KG1 (cell line): ENCODE measurements at regions not wholly inside any gene's neighbourhood (a gene's known extent, or its start where the extent isn't known, plus 50 kb on each side); places are given as distances from the start of the nearest gene placed in this dataset.
"Not testable (repeated sequence)": the region's sequence is repeated elsewhere in the genome, so short reads cannot be mapped to it uniquely, and the experiment has no call there.

Experiments used
- DNase-seq: peaks from one replicate; lab custom pipeline; 2025; lab: John Stamatoyannopoulos, UW

- DNase-seq = no peak
These were observed 105.1 kb upstream of the SIX2 start for GRCh38 chr2:45114221-45114955.

DNA sequence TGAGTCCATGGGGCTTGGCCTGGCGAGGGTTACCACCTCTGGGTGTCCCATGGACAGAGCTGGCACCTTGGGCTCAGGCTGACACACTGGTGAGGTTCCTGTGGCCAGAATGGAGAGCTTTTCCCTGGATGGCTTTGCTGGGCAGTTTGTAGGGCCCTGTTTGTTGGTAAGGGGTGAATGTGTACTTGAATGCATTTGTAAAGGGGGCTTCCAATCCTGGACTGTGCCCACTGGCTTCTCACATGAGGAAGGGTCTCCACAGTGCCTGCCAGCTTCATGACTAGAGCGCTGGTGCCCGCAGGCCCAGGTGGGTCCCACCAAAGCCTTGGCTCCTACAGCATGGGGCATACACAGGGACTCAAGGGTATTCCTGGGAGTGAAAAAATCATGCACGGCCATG lies 103.5 kb upstream of the SIX2 start:
- DNase-seq = no peak

GRCh38 chr2:45105050-45105582 lies 95.9 kb upstream of the SIX2 start:
- DNase-seq = no peak

GRCh38 chr2:45104429-45104828 lies 95.2 kb upstream of the SIX2 start:
- DNase-seq = no peak

GRCh38 chr2:45103351-45104345 lies 94.4 kb upstream of the SIX2 start:
- no peak for DNase-seq

GRCh38 chr2:45102579-45103117 lies 93.4 kb upstream of the SIX2 start:
- DNase-seq = no peak

GRCh38 chr2:45102141-45102540 lies 92.9 kb upstream of the SIX2 start:
- no peak for DNase-seq

- no peak for DNase-seq
These were observed 87.7 kb upstream of the SIX2 start for GRCh38 chr2:45096996-45097395.

- DNase-seq = not testable (repeated sequence)
These were observed 86.8 kb upstream of the SIX2 start for GRCh38 chr2:45096038-45096437.

GRCh38 chr2:45093663-45094062 lies 84.4 kb upstream of the SIX2 start:
- no peak for DNase-seq

DNA sequence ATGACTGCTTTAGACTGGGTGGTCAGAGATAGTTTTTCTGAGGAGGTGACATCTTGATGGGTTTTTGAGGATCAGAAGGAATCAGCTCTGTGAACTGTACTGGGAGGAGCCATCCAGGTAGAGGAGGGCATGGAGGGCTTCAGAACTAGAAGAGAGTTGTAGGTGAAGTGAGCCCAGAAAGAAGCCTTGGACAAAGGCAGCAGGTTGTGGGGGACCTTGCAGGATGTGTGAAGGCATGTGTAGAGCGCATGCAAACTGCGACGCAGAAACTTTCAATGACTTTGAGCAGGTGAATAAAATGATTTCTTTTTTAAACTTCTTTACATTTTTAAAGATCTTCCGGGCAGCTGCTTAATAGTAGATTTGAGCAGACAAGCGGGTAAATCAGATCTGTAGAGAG lies 83.9 kb upstream of the SIX2 start:
- DNase-seq = no peak

- DNase-seq = no peak
These were observed 80.5 kb upstream of the SIX2 start for GRCh38 chr2:45089554-45090261.

GRCh38 chr2:45085487-45085886 lies 76.2 kb upstream of the SIX2 start:
- DNase-seq = no peak

- no peak for DNase-seq
These were observed 75.2 kb upstream of the SIX2 start for GRCh38 chr2:45084361-45085020.

DNA sequence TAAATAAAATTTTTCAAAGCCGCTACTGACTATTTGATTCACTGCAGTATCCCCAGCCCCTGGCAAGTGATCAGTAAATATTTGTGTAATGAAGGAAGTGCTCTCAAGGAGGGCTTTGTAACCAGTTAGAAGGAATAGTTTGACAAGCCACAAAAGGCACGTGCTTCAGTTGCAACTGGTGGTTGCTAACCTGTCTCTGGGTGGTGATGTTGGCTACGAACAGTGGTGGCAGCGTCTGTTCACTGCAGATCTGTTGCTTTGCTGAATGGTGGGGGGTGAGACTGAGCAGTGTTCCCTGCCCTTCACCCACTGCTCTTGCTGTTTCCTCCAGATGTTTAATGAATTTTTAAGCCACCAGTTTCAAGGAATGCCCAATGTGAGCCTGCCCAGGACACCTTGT lies 73.9 kb upstream of the SIX2 start:
- DNase-seq = no peak

- DNase-seq = no peak
These were observed 65.5 kb upstream of the SIX2 start for GRCh38 chr2:45074713-45075112.

DNA sequence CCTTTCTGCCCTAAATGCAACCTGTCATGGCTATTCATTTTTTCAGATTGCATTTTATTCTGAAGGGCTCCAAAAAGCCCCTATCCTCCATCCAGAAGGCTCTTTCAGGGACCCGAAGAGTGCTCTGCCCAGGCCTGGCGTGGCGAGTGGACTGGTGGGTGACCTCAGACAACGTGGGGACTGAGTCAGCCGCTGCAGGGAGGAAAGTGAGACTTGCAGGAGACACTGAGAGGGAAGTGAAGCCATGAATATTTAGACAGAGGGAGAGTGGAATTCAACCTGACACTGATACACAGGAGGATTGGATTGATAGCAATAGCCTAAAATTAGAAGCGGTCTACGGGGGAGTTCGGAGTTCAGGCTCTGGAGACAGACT lies 63.6 kb upstream of the SIX2 start:
- DNase-seq = no peak

- no peak for DNase-seq
These were observed 63.0 kb upstream of the SIX2 start for GRCh38 chr2:45072064-45072861.

DNA sequence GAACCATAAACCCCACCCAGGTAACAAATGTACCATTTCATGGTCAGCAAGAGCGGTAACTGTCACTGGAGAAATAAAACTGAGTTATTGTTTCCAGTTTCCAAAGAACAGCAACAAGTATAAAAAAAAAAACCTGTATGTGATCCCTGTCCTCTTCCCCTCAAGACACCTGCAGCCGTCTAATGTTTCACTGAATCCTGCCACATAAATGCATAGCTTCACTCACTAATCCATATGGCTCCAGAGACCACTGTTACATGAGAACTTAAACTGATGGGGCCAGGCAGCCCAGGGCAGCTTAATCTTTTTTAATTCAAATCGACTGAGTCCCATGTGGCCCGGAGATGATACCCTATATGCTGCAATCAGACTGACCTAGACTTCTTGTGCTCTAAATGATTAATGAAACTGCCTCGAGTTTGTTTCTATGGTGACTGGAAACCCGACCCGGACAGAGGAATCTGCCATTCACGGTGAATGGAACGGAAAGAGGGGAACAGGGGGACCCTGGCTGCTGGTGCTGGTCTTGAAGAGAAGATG lies 60.9 kb upstream of the SIX2 start:
- no peak for DNase-seq

DNA sequence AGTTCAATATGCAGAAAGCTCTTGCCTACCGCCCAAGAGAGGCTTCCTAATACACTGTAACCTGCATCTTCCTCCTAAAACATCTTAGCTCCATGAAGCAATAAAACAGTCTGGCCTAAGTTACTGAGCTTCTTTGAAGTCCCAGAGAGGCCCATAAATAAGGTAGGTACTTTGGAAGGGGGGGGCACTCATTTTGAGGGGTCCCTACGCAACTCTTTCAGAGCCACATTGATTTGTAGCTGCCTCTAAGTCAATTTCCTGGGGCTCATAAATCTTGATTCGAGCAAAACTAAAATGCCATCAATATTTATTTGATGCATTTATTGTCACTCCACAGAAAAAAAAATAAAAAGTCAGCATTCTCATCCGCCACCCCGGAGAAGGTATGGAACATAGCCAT lies 60.4 kb upstream of the SIX2 start:
- DNase-seq = no peak
